ENCODE measurements at regions not wholly inside any gene's neighbourhood (a gene's known extent, or its start where the extent isn't known, plus 50 kb on each side); places are given as distances from the start of the nearest gene placed in this dataset.

DNA sequence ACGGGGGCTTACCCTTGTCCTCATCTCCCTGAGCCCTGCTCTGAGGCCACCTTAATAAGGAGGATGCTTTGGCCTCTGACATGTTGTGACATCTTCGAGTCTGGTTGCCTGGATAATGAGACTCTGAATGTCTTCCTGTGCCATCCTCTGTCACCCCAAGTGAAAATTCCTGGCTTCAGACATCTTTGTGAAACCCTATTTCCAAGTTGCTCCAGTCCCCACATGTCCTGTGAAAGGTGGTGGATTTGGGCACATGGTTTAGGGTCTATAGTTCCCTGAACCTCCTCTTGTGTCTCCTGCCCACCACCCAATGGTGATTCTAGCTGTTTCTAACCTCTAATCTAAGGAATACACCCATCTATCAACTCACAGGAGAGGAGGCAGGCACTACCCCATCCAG is 223.1 kb upstream of the GLI3 start:
- no peak for TF ChIP-seq POLR2A (IDR thresholded peaks at IDR 0.05)
- TF ChIP-seq, protein P1, sequence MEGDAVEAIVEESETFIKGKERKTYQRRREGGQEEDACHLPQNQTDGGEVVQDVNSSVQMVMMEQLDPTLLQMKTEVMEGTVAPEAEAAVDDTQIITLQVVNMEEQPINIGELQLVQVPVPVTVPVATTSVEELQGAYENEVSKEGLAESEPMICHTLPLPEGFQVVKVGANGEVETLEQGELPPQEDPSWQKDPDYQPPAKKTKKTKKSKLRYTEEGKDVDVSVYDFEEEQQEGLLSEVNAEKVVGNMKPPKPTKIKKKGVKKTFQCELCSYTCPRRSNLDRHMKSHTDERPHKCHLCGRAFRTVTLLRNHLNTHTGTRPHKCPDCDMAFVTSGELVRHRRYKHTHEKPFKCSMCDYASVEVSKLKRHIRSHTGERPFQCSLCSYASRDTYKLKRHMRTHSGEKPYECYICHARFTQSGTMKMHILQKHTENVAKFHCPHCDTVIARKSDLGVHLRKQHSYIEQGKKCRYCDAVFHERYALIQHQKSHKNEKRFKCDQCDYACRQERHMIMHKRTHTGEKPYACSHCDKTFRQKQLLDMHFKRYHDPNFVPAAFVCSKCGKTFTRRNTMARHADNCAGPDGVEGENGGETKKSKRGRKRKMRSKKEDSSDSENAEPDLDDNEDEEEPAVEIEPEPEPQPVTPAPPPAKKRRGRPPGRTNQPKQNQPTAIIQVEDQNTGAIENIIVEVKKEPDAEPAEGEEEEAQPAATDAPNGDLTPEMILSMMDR (IDR thresholded peaks at IDR 0.05): no peak
- Histone ChIP-seq H3K4me3 (no peak overlapping the region), H3K27me3 (no peaks in the 10 kb centered on the region), H3K27ac (no peak overlapping the region), H3K9me3 (no peaks in the 10 kb centered on the region), H3K36me3 (replicated peaks in 1 of 2; ENCODE audit: insufficient read depth in 1 of 2, low read depth in 2 of 2) (no peaks in the 10 kb centered on the region), H3K4me1 (no peaks in the 10 kb centered on the region)
- DNase-seq: no peak
- 47 to 50% methylated on average over 2 of the region's 2 CpGs for WGBS, 2 donors
- no peak for ATAC-seq
- intact Hi-C loops (cut with DNase I): no loop called here

DNA sequence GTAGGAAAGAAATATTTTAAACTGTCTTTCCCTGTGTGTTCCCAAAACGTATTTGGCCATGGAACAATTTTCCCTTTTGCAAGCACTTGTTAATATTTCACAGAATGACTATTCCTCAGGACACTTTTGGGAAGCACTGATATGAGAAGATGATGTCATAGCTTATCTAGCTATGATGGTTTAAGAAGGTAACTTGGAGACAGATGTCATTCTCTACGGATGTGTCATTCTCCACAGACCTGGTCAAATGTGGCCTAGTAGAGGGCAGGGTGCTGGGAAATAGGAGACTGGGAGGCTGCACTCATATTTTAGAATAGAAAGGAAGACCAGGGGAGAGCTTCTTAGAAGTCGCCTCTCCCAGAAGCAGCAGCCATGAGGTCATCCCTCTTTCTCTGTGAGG is 220.7 kb upstream of the GLI3 start:
- 47 to 65% methylated on average over 3 of the region's 3 CpGs for WGBS, 2 donors
- no peaks in the 10 kb centered on the region for H3K4me1 ChIP-seq
- no peak overlapping the region for H3K4me3 ChIP-seq
- intact Hi-C loops (cut with DNase I): no loop called here
- ATAC-seq: no peak
- H3K27ac ChIP-seq: no peak overlapping the region
- H3K9me3 ChIP-seq: no peaks in the 10 kb centered on the region
- H3K27me3 ChIP-seq: no peaks in the 10 kb centered on the region
- no peak for DNase-seq
- H3K36me3 ChIP-seq (replicated peaks in 1 of 2; ENCODE audit: insufficient read depth in 1 of 2, low read depth in 2 of 2): no peaks in the 10 kb centered on the region
- TF ChIP-seq POLR2A (IDR thresholded peaks at IDR 0.05): no peak
- TF ChIP-seq, protein P1 (IDR thresholded peaks at IDR 0.05): no peak

DNA sequence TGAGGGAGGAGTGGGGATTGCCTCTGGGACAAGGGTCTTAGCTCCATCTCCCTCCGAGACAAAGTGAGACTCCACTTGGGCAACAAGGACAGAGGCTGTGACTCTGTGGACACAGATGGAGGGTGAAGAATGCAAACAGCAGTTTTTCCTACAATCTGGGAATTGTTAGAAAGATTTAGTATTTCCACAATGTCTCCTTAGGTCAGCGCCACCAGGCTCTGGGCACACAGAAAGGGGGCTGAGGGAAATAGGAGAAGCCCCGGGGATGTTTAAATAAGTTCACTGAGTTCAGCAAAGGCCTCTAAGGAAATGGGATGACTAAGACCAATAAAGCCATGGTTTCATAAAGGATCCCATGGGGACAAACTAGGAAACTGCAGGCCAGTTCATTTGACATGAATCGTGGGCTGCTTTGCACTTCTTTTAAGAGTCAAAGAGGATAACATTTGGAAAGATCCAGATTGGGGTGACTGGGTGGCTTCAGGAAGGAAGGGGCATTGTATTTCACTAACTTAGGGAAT is 219.8 kb upstream of the GLI3 start:
- intact Hi-C loops (cut with DNase I): no loop called here
- no peaks in the 10 kb centered on the region for H3K36me3 ChIP-seq (replicated peaks in 1 of 2; ENCODE audit: insufficient read depth in 1 of 2, low read depth in 2 of 2)
- H3K4me1 ChIP-seq: no peaks in the 10 kb centered on the region
- H3K27me3 ChIP-seq: no peaks in the 10 kb centered on the region
- 50 to 64% methylated on average over 4 of the region's 4 CpGs for WGBS, 2 donors
- no peak overlapping the region for H3K4me3 ChIP-seq
- no peak for ATAC-seq
- no peak for TF ChIP-seq POLR2A (IDR thresholded peaks at IDR 0.05)
- TF ChIP-seq, protein P1 (IDR thresholded peaks at IDR 0.05): no peak
- no peaks in the 10 kb centered on the region for H3K9me3 ChIP-seq
- DNase-seq: no peak
- no peak overlapping the region for H3K27ac ChIP-seq

DNA sequence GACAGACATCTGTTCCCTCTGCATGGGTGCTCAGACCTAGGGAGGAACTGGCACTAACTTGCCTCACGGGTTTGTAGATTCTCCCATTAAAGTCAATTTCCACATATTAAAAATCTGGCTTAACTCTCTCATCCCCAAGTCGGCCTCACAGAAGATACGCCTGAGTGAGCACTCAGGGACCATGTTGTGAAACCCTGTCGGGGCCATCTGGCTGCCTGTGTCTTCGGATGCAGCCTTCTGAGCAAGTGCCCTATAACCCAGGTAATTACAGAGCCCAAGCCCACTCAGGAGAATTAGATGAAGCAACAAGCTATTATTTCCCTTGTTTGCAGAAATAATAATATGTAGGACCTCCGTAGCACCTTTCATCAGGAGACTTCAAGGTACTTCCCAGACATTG is 219.3 kb upstream of the GLI3 start:
- WGBS, 2 donors: 60 to 64% methylated on average over 6 of the region's 6 CpGs
- intact Hi-C loops (cut with DNase I): no loop called here
- TF ChIP-seq, protein P1 (IDR thresholded peaks at IDR 0.05): no peak
- no peak for TF ChIP-seq POLR2A (IDR thresholded peaks at IDR 0.05)
- Histone ChIP-seq H3K27me3 (no peaks in the 10 kb centered on the region), H3K4me1 (no peaks in the 10 kb centered on the region), H3K27ac (no peak overlapping the region), H3K36me3 (replicated peaks in 1 of 2; ENCODE audit: insufficient read depth in 1 of 2, low read depth in 2 of 2) (no peaks in the 10 kb centered on the region), H3K4me3 (no peak overlapping the region), H3K9me3 (no peaks in the 10 kb centered on the region)
- no peak for DNase-seq
- ATAC-seq: no peak

DNA sequence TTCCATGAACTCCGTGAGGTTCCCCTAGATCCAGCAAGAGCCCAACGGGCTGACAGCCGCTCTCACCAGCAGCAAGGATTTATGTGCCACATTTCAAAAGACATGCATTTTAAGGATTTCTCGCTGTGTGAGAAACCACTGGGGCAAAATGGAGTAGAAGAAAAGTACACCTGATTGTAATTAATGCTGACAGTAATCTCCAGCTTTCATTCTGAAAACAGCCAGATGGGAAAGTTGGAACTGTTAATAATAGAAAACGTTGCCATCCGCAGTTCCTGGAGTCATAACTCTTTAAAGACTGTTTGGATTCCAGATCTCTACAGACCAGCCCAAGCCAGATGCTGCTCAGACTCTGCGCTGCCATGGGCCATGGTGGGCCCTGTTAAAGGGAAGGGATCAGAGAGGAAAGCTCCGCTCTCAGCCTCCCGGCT is 216.9 kb upstream of the GLI3 start:
- H3K36me3 ChIP-seq (replicated peaks in 1 of 2; ENCODE audit: insufficient read depth in 1 of 2, low read depth in 2 of 2): no peaks in the 10 kb centered on the region
- H3K9me3 ChIP-seq: no peaks in the 10 kb centered on the region
- TF ChIP-seq, protein P1 (IDR thresholded peaks at IDR 0.05): no peak
- no peak for TF ChIP-seq POLR2A (IDR thresholded peaks at IDR 0.05)
- 60 to 69% methylated on average over 9 of the region's 9 CpGs for WGBS, 2 donors
- H3K27me3 ChIP-seq: no peaks in the 10 kb centered on the region
- DNase-seq: no peak
- H3K4me3 ChIP-seq: no peak overlapping the region
- intact Hi-C loops (cut with DNase I): no loop called here
- no peak for ATAC-seq
- H3K27ac ChIP-seq: no peak overlapping the region
- H3K4me1 ChIP-seq: no peaks in the 10 kb centered on the region

Data from body of pancreas (tissue), 4 donors.